LNCaP clone FGC (cell line): ENCODE measurements at regions not wholly inside any gene's neighbourhood (a gene's known extent, or its start where the extent isn't known, plus 50 kb on each side); places are given as distances from the start of the nearest gene placed in this dataset.
"Not testable (repeated sequence)": the region's sequence is repeated elsewhere in the genome, so short reads cannot be mapped to it uniquely, and the experiment has no call there.

ENCODE experiments used
- DNase-seq: peaks from one replicate; pipeline ENCODE4 v3.0.0-alpha.2; 2011; ENCODE audit warnings: low read depth
- H3K4me3 ChIP-seq: 2 replicates; pipeline ENCODE4 v1.5.1; 2011; ENCODE audit warnings: mild to moderate bottlenecking, low read depth, low read length, control low read depth
- TF ChIP-seq, protein P1 (sequence below): IDR thresholded peaks from 2 replicates; pipeline ENCODE4 v1.5.1; 2012; ENCODE audit warnings: mild to moderate bottlenecking; ENCODE audit not compliant: control insufficient read depth, insufficient read depth; ENCODE audit errors: extremely low read depth

- TF ChIP-seq, protein P1, sequence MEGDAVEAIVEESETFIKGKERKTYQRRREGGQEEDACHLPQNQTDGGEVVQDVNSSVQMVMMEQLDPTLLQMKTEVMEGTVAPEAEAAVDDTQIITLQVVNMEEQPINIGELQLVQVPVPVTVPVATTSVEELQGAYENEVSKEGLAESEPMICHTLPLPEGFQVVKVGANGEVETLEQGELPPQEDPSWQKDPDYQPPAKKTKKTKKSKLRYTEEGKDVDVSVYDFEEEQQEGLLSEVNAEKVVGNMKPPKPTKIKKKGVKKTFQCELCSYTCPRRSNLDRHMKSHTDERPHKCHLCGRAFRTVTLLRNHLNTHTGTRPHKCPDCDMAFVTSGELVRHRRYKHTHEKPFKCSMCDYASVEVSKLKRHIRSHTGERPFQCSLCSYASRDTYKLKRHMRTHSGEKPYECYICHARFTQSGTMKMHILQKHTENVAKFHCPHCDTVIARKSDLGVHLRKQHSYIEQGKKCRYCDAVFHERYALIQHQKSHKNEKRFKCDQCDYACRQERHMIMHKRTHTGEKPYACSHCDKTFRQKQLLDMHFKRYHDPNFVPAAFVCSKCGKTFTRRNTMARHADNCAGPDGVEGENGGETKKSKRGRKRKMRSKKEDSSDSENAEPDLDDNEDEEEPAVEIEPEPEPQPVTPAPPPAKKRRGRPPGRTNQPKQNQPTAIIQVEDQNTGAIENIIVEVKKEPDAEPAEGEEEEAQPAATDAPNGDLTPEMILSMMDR: no peak
- no peak for DNase-seq
- H3K4me3 ChIP-seq: no peak overlapping the region
These were observed 60.5 kb downstream of the DSEL start for GRCh38 chr18:67455890-67456501.

- TF ChIP-seq, protein P1: no peak
- no peak for DNase-seq
- no peak overlapping the region for H3K4me3 ChIP-seq
These were observed 62.6 kb downstream of the DSEL start for GRCh38 chr18:67453901-67454300.

DNA sequence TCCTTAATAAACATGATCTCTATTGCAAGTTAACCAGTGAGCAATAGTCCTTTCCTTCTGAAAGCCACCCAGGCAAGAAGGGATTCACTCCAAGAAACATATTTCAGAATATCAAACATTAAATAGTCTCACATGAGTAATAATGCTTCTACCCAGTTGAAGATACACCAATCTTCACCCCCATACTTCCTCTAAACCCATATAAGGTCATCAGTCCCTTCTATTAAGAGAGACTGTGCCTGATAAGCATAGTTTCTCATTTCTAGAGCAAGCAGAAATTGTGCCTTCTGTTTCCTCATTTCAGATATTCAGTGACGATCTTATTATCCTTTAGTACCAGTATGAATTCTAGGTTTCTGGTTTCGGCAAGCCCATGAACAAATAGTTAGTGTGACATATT is 64.6 kb downstream of the DSEL start:
- DNase-seq: no peak
- TF ChIP-seq, protein P1: no peak
- no peak overlapping the region for H3K4me3 ChIP-seq

DNA sequence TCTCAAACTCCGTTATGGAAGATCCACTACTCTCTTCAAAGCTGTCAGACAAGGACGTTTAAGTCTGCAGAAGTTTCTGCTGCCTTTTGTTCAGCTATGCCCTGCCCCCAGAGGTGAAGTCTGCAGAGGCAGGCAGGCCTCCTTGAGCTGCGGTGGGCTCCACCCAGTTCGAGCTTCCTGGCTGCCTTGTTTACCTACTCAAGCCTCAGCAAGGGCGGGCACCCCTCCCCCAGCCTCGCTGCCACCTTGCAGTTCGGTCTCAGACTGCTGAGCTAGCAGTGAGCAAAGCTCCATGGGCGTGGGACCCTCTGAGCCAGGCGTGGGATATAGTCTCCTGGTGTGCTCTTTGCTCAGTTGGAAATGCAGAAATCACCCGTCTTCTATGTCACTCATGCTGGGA is 65.4 kb downstream of the DSEL start:
- not testable (repeated sequence) for H3K4me3 ChIP-seq, DNase-seq

- DNase-seq: no peak
- no peak overlapping the region for H3K4me3 ChIP-seq
- TF ChIP-seq, protein P1: no peak
These were observed 82.5 kb downstream of the DSEL start for GRCh38 chr18:67433971-67434370.

- H3K4me3 ChIP-seq: no peak overlapping the region
- no peak for DNase-seq
- TF ChIP-seq, protein P1: no peak
These were observed 83.7 kb downstream of the DSEL start for GRCh38 chr18:67432806-67433205.

DNA sequence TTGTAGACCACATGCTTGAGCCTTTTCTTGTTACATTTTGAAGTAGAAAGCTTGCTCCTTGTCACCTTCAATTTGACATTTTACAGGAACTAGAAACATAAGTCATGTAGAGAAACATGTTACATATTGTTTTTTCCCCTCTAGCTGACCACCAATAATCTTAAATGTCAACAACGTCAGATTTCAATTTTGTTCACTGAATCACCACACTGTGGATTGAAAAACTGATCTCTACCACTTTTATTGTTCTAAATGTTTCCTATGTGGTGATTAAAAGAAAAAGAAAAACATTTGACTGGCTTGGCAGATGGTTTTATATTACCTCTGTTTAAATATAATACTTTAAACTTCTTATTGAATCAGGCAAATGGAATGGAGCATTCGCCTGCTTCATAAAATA is 87.7 kb downstream of the DSEL start:
- no peak for DNase-seq
- TF ChIP-seq, protein P1: no peak
- H3K4me3 ChIP-seq: no peak overlapping the region

DNA sequence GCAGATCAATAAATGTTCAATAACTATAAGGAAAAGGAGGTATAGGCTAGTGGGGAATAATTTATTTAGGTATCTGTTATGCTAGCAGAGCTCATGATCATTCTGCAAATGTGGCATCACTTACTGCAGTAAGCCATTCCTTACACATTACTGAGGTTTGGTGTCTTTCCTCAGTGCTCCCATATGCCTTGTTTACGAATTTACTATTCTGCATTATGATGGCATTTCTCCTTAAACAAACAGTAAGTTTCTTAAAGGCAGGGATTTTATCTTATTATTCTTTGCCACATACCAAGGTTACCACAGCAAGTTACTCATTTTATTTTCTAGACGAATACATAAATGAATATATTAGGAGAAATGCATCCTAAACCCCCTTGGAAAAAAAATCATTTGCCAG is 88.4 kb downstream of the DSEL start:
- TF ChIP-seq, protein P1: no peak
- no peak overlapping the region for H3K4me3 ChIP-seq
- DNase-seq: no peak
